Stimulated activated CD4-positive, alpha-beta T cell treated with anti-CD3 and anti-CD28 coated beads, Interleukin-1b, Interleukin-23, amount 100 ng/mL, for 24 hours (primary cell): ENCODE measurements at regions not wholly inside any gene's neighbourhood (a gene's known extent, or its start where the extent isn't known, plus 50 kb on each side); places are given as distances from the start of the nearest gene placed in this dataset.

Experiments
- DNase-seq, 4 experiments: peaks; one replicate each; pipeline ENCODE4 v3.0.0-alpha.2; 2020; ENCODE audit warnings: low read depth in 4 of 4, low spot score in 1 of 4

DNA sequence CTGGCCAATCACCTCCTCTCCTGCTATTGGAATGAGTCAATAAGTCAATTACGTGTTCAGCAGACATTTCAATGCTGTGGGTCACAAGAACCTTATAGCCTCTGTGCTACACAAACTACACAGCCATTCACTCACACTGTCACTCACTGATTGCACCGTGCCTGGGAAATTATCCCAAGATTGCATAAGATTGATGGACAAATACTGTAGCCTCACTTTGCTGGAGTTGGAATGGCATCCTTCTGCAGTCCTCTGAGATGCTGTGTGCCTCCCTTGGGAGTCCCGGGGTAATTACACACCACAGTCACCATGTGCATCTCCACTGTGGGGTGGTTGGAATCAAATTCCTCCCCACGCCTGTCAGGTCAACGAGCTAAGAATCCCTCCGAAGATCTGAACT is 358.7 kb upstream of the MGMT start:
- DNase-seq: no peak

DNA sequence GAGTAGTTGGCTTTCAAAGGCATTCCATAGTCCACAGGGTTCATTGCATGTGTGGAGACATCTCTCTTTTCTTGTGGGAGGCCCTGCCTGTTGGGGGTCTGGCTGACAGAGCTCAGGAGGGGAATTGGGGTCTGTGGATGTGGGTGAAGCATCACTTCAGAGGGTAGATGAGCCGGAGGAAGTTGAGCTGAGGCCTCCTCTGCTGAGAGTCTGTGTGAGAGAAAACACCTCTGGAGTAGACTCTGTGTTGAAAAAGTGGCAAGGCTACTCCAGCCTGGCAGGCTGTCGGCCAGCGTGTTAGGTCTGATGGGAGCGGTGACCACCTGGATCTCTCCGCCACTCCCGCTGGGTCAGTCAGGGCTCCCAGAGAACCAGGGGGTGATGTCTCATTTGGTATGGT is 358.0 kb upstream of the MGMT start:
- DNase-seq: no peak

GRCh38 chr10:129110780-129111179 is 356.3 kb upstream of the MGMT start:
- no peak for DNase-seq

DNA sequence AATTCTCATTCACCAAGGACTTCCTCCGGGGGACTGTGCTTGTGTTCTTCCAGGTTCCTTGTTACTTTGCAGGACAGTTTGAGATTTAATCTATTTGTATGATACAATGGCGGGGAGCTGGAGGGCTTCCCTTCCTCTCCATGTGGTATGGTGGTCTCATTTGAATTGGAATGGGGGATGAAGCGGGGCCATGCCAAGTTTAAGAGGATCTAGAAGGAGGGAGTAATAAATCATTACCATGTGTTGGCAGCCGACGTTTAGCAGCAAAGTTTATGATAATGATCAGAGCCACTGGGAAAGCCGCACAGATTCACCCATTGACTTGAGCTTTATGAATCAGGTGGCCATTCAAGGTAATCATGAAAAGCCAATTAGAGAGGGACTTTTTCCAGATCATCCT is 355.1 kb upstream of the MGMT start:
- no peak for DNase-seq

- DNase-seq: no peak
Observed at GRCh38 chr10:129114588-129114987, 352.5 kb upstream of the MGMT start.

- DNase-seq: no peak
Observed at GRCh38 chr10:129116371-129116770, 350.7 kb upstream of the MGMT start.

DNA sequence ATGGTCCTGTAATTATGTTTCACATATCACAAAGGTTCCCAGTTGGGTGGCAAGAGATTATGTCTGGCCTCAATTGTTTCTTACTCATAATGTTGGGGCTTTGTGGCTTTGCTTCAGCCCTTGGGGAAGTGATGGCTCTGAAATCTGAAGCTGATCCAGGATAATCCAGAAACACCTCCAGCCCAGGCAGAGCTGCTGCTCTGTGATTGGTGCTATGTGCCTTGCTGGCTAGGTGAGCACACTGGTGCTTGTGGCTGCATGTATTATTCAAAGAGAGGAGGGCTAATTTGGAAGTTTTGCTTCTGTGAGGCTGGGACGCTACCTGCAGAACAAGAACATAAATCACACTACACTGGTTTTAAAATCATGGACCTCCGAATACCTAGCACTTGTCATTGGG is 346.6 kb upstream of the MGMT start:
- DNase-seq: no peak

DNA sequence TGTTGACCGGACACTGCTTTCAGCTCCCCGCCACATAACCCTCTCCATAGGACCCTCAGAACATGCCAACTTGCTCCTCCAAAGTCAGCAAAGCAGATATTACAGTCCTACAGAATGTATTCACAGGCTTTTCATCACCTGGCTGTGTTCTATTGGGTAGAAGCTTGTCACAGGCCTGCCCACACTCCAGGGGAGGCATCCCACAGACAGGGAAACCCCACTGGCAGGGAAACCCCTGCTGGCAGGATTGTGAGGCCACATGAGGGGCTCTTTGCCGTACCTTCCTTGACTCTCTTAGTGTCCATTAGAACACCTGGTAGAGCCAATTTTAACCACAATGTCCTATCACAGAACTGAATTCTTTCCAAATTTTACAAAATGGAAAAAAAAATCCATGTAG is 344.2 kb upstream of the MGMT start:
- no peak for DNase-seq

DNA sequence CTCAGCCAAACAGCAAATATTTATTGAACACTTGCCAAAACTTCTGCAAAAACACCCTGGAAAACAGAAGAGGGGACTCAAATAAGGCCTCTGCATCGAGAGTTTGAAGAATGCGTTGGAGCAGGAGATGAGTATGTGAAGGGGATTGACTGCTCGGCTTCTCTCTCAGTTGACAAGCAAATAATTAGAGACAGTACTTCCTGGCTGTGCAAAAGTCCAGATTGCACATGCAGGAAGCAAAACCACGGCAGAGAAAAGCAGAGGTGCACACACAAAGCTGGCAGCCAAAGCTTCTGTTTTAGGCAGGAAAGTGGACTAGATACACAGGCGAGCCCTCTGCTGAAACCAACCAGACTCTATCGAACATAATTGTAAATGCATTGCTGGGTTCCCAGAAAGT is 343.6 kb upstream of the MGMT start:
- no peak for DNase-seq

- no peak for DNase-seq
Observed at GRCh38 chr10:129126982-129127381, 340.1 kb upstream of the MGMT start.

DNA sequence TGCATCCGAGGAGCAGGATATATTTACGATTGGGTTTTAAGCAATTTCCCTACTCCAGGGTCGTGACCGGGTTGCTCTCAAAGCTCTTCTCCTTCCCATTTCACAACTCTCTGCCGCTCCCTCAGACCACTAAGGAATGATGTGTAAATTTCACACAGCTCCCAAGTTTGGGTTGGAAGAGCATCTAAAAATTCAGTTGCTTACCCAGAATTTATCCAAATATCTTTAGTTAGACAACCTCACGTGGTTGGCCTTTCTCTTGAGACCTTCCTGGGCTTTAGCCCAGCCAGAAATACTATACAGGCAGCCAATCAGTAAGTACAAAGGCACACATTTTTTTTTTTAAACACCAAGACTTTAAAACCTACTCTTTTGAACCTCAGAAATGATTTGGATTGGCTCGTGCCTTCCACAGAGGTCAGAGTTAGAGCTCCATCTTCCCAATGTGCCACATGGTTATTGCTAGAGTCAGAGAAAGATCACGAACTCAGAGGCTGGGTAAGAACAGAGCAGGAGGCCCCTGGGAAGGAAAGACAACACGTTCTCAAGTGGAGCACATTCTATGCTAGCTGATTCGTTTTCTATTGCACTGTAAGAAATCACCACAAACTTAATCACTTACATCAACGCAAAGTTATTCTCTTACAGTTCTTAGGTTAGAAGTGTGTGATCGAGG is 335.4 kb upstream of the MGMT start:
- DNase-seq: no peak

DNA sequence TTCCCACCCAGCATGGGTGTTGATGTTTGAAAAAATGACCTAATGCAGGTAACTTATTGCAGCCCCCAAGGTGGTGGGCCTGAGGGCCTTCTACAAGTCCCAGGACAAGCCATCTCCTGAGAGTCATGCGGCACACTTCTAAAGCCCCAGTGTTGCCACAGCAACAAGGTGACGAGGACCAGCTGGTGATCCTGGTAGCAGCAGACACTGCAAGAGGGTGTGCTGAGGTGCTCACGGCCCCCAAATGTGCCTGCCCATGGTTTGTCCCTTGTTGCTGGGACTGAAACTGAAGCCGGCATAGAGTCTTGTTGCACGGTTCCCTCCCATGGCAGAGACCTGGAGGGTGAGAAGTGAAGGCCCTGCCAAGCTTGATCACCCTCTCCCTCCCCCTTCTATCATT is 333.2 kb upstream of the MGMT start:
- no peak for DNase-seq

- no peak for DNase-seq
Observed at GRCh38 chr10:129134371-129134770, 332.7 kb upstream of the MGMT start.

- no peak for DNase-seq
Observed at GRCh38 chr10:129135624-129136023, 331.4 kb upstream of the MGMT start.

DNA sequence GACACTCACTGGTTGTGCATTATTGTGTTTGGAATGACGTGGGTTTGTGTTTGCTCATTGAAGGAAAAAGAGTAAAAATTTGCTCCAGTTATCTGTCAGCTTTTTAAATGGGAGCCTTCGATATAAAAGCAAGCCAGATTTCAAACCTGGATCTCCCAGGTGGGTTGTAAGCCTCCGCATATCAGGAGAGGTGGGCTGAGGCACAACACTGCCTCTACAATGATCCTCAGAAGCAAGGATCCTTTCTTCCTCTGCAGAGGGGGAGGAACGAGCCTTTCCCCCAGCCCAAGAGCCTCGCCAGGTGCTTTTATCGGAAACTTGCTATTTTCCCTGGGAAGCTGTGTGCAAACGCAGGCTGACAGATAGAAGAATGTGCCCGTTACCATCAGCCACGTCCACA is 331.0 kb upstream of the MGMT start:
- no peak for DNase-seq

DNA sequence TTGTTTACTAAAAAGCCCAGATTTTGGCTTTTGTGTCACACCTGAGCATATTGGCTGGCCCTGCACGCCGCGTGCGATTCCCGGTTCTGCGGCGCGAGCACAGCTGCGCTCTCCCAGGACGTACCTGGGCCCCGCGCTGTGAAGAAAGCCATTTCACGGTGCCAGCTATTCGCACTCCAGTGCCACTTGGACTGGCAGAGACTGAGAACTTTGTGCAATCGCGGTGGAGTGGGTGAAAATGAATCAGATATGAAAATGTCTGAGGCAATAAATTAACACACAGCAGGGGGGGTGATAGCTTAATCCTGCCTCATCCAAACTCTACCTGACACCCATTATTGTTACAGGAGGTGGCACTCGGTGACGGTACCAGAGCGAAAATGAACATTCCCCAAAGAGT is 330.1 kb upstream of the MGMT start:
- DNase-seq: no peak

DNA sequence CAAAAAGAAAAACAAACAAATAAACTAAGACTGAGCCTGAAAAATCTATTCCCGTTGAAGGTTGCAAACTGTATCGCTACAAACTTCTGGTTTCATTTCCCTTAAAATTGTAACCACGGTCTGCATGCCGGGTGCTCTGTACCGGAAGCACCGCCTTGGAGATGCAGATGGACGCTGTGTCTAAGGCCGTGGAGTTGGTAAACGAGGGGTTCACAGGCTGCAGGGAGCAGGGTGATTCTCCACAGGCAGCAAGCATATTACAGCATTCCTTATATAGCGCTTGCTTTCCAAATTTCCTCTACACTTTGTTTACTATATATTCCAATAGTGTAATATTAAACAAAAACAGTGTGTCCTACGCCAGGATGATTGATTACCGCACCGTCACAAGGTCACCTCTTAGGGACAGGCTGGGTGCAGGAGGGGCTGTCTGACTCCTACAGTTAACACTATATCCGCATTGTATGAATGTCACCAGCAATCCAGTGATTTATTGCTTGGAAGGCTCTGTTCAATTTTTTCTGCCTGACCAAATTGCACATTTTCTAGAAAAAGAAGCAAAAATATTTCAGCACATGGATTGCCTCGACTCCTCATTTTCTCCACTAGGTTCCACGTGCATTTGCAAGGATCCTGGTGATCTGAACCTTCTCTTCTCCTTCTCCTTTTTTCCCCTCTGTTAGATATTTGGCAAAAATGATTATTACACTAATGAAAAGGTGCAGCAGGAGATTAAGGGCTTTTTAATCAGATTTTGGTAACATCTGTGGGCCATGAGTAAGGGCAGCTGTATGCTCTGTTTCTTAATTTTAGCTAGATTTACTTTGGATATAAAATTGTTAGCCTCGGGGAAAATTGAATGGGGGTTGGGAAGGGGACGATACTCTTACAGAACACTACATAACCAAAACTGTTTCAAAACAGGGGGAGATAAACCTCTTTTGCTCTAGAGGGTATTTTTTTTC is 325.8 kb upstream of the MGMT start:
- no peak for DNase-seq

DNA sequence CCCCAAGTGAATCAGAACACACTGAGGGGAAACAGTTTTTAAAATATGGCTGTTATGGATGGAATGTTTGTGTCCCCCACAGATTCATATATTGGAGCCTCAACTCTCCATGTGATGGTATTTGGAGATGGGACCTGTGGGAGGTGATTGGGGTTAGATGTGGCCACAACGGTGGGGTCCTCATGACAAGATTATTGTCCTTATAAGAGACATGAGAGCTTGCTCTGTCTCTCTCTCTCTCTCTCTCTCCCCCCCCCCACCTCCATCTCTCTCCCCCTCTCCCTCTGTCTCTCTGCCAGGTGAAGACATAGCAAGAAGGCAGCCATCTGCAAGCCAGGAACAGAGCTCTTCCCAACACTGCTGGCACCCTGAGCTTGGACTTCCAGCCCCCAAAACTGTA is 315.8 kb upstream of the MGMT start:
- no peak for DNase-seq

DNA sequence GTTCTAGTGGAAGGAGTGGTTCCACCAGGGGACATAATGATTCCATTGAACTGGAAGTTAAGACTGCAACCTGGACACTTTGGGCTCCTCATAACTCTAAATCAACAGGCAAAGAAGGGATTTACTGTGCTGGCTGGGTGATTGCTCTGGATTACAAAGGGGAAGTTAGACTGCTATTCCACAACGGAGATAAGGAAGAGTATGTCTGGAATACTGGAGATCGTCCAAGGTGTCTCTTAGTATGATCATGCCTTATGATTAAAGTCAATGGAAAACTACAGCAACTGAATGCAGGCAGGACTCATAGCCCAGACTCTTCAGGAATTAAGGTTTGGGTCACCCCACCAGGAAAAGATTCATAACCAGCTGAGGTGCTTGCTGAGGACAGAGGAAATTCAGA is 310.6 kb upstream of the MGMT start:
- DNase-seq: no peak

GRCh38 chr10:129157185-129157584 is 309.9 kb upstream of the MGMT start:
- DNase-seq: no peak

DNA sequence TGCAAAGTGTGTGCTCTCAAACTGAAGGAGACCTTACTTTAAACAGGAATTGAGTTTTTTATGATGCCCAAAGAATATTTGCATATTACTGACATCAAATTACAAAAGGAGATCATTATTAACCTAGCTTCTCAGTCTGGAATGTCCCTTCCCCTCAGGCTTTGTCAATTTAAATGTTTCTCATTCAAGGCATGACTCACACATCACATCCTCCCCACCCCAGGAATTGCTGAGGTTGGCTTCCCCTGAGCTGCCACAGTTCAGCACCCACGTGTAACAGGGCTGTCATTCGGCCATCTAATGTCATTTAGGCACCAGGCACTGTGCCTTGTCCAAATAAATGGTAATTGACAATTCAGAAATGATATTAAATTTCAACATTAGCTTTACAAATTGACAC is 305.9 kb upstream of the MGMT start:
- no peak for DNase-seq

DNA sequence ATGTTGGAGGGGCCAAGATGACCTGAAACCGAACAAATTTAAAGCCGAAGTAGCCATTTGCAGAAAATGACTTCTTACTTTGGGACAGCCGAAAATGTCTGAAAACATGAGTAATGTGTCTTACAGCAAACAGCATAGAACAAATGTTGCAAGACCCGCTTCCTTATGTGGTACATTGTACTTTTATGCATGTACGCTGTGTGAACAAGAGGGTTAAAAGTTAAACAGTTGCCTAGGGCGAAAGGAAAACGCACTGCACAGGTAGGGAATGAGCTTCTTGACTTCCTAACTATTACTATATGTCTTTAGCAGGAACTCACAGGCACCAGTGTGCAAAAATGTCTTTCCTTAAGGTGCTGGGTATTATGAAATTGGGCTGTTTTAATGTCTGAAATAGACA is 303.5 kb upstream of the MGMT start:
- no peak for DNase-seq
